Urinary bladder (tissue), 3 donors: ENCODE measurements at regions not wholly inside any gene's neighbourhood (a gene's known extent, or its start where the extent isn't known, plus 50 kb on each side); places are given as distances from the start of the nearest gene placed in this dataset.
A peak's percentile ranks its signal among the peaks of the same experiment; 100 is the strongest.
"Not testable (repeated sequence)": the region's sequence is repeated elsewhere in the genome, so short reads cannot be mapped to it uniquely, and the experiment has no call there.

ENCODE experiments used
- DNase-seq: peaks from one replicate; pipeline ENCODE4 v3.0.0-alpha.2; 2015; ENCODE audit errors: extremely low spot score
- H3K27ac ChIP-seq: one replicate; pipeline ENCODE4 v1.5.1; 2013; ENCODE audit warnings: low read depth, mild to moderate bottlenecking, moderate library complexity
- H3K36me3 ChIP-seq: one replicate; pipeline ENCODE4 v1.6.1; 2013; ENCODE audit warnings: mild to moderate bottlenecking, moderate library complexity; ENCODE audit not compliant: insufficient read depth
- H3K4me1 ChIP-seq: one replicate; pipeline ENCODE4 v1.6.1; 2013; ENCODE audit warnings: mild to moderate bottlenecking, moderate library complexity; ENCODE audit not compliant: insufficient read depth
- H3K4me3 ChIP-seq: one replicate; pipeline ENCODE4 v1.5.1; 2013; ENCODE audit warnings: low read depth, low read length
- WGBS: extraction: QIAGEN DNeasy Blood & Tissue Kit; methylation state at CpG from one replicate; pipeline ENCODE4 v1.1.7; 2013; 5-methylcytosine and 5-hydroxymethylcytosine counted together
- donor health status: healthy with polysubstance abuse.
- donor health status: healthy.

- Histone ChIP-seq H3K36me3 (no peaks in the 10 kb centered on the region), H3K4me3 (no peak overlapping the region), H3K27ac (no peak overlapping the region), H3K4me1 (no peaks in the 10 kb centered on the region)
- DNase-seq, result no peak
These were observed 754.0 kb upstream of the SLIT2 start for GRCh38 chr4:19497705-19498104.

GRCh38 chr4:19496756-19497155, 754.9 kb upstream of the SLIT2 start:
- DNase-seq, result no peak
- Histone ChIP-seq H3K4me3 (no peak overlapping the region), H3K4me1 (no peaks in the 10 kb centered on the region), H3K27ac (no peak overlapping the region), H3K36me3 (no peaks in the 10 kb centered on the region)
- 77% methylated on average over 2 of the region's 2 CpGs for WGBS

GRCh38 chr4:19494961-19495360, 756.7 kb upstream of the SLIT2 start:
- H3K4me1 ChIP-seq, result no peaks in the 10 kb centered on the region
- no peak for DNase-seq
- H3K27ac ChIP-seq, result no peak overlapping the region
- no peaks in the 10 kb centered on the region for H3K36me3 ChIP-seq
- H3K4me3 ChIP-seq, result no peak overlapping the region

- Histone ChIP-seq H3K4me1 (no peaks in the 10 kb centered on the region), H3K4me3 (no peak overlapping the region), H3K36me3 (no peaks in the 10 kb centered on the region), H3K27ac (no peak overlapping the region)
- no peak for DNase-seq
- 95% methylated on average over 2 of the region's 2 CpGs for WGBS
These were observed 759.1 kb upstream of the SLIT2 start for GRCh38 chr4:19492606-19493005.

GRCh38 chr4:19486400-19486799, 765.3 kb upstream of the SLIT2 start:
- Histone ChIP-seq H3K4me1 (no peaks in the 10 kb centered on the region), H3K36me3 (no peaks in the 10 kb centered on the region), H3K27ac (no peak overlapping the region), H3K4me3 (no peak overlapping the region)
- no peak for DNase-seq
- 63% methylated on average over 3 of the region's 3 CpGs for WGBS

- Histone ChIP-seq H3K4me1 (no peaks in the 10 kb centered on the region), H3K27ac (no peak overlapping the region), H3K36me3 (no peaks in the 10 kb centered on the region), H3K4me3 (no peak overlapping the region)
- 97% methylated on average over 2 of the region's 2 CpGs for WGBS
- DNase-seq, result no peak
These were observed 772.9 kb upstream of the SLIT2 start for GRCh38 chr4:19478791-19479190.

- H3K4me3 ChIP-seq, result no peak overlapping the region
- no peaks in the 10 kb centered on the region for H3K36me3 ChIP-seq
- DNase-seq, result no peak
- whole genome bisulfite sequencing, result 93% methylated on average over 1 of the region's 1 CpG
- no peaks in the 10 kb centered on the region for H3K4me1 ChIP-seq
- no peak overlapping the region for H3K27ac ChIP-seq
These were observed 778.1 kb upstream of the SLIT2 start for GRCh38 chr4:19473569-19473968.

- H3K4me1 ChIP-seq, result no peaks in the 10 kb centered on the region
- no peak overlapping the region for H3K4me3 ChIP-seq
- 27% methylated on average over 1 of the region's 1 CpG for WGBS
- DNase-seq, result no peak
- no peaks in the 10 kb centered on the region for H3K36me3 ChIP-seq
- H3K27ac ChIP-seq, result no peak overlapping the region
These were observed 779.0 kb upstream of the SLIT2 start for GRCh38 chr4:19472666-19473065.

- H3K4me1 ChIP-seq, H3K4me3 ChIP-seq, DNase-seq, H3K27ac ChIP-seq, H3K36me3 ChIP-seq: not testable (repeated sequence)
- WGBS, result 94% methylated on average over 5 of the region's 5 CpGs
These were observed 781.7 kb upstream of the SLIT2 start for GRCh38 chr4:19470001-19470400.

GRCh38 chr4:19462117-19462516, 789.6 kb upstream of the SLIT2 start:
- Histone ChIP-seq H3K36me3 (no peaks in the 10 kb centered on the region), H3K4me1 (no peaks in the 10 kb centered on the region), H3K27ac (peak overlapping the region; percentile 23), H3K4me3 (no peak overlapping the region)
- DNase-seq, result no peak
- 71% methylated on average over 1 of the region's 1 CpG for WGBS

- 95% methylated on average over 21 of the region's 21 CpGs for WGBS
- Histone ChIP-seq H3K4me3 (no peak overlapping the region), H3K27ac (no peak overlapping the region), H3K4me1 (no peaks in the 10 kb centered on the region), H3K36me3 (no peaks in the 10 kb centered on the region)
- DNase-seq, result no peak
These were observed 795.7 kb upstream of the SLIT2 start for GRCh38 chr4:19455850-19456602.

GRCh38 chr4:19455196-19455595, 796.5 kb upstream of the SLIT2 start:
- Histone ChIP-seq H3K4me3 (no peak overlapping the region), H3K4me1 (no peaks in the 10 kb centered on the region), H3K36me3 (no peaks in the 10 kb centered on the region), H3K27ac (no peak overlapping the region)
- 92% methylated on average over 14 of the region's 14 CpGs for WGBS
- DNase-seq, result no peak

GRCh38 chr4:19438233-19438632, 813.5 kb upstream of the SLIT2 start:
- no peak for DNase-seq
- Histone ChIP-seq H3K27ac (no peak overlapping the region), H3K4me3 (no peak overlapping the region), H3K4me1 (no peaks in the 10 kb centered on the region), H3K36me3 (no peaks in the 10 kb centered on the region)
- WGBS, result 88% methylated on average over 1 of the region's 1 CpG

GRCh38 chr4:19437008-19437407, 814.7 kb upstream of the SLIT2 start:
- no peak for DNase-seq
- Histone ChIP-seq H3K4me1 (no peaks in the 10 kb centered on the region), H3K27ac (no peak overlapping the region), H3K36me3 (no peaks in the 10 kb centered on the region), H3K4me3 (no peak overlapping the region)
- 74% methylated on average over 2 of the region's 2 CpGs for WGBS

GRCh38 chr4:19429684-19430083, 822.0 kb upstream of the SLIT2 start:
- DNase-seq, result no peak
- 66% methylated on average over 4 of the region's 4 CpGs for WGBS

More at GRCh38 chr4:19429684-19430083, 822.0 kb upstream of the SLIT2 start:
- Histone ChIP-seq H3K27ac (no peak overlapping the region), H3K36me3 (no peaks in the 10 kb centered on the region), H3K4me3 (no peak overlapping the region), H3K4me1 (no peaks in the 10 kb centered on the region)
